ENCODE measurements at regions not wholly inside any gene's neighbourhood (a gene's known extent, or its start where the extent isn't known, plus 50 kb on each side); places are given as distances from the start of the nearest gene placed in this dataset.

DNA sequence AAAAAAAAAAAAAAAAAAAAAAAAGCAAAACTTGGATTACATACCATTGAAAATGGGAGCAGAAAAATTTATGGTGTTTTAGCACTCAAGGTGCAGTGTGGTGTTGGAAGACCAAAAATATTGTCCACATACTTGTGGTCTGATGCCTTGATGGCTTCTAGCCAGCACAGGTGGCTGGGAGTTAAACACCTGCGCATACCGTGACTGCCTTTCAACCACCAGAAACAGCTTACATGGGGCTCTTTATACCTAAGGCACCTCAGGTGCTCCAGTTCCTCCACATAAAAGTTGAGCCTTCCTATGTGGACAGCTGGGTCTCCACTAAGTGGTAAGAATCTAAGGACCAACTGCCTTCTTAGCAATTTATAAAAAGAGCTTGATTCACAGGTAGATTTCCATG, 802.6 kb upstream of the CELF4 start:
- TF ChIP-seq, protein P1, sequence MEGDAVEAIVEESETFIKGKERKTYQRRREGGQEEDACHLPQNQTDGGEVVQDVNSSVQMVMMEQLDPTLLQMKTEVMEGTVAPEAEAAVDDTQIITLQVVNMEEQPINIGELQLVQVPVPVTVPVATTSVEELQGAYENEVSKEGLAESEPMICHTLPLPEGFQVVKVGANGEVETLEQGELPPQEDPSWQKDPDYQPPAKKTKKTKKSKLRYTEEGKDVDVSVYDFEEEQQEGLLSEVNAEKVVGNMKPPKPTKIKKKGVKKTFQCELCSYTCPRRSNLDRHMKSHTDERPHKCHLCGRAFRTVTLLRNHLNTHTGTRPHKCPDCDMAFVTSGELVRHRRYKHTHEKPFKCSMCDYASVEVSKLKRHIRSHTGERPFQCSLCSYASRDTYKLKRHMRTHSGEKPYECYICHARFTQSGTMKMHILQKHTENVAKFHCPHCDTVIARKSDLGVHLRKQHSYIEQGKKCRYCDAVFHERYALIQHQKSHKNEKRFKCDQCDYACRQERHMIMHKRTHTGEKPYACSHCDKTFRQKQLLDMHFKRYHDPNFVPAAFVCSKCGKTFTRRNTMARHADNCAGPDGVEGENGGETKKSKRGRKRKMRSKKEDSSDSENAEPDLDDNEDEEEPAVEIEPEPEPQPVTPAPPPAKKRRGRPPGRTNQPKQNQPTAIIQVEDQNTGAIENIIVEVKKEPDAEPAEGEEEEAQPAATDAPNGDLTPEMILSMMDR (conservative IDR thresholded peaks at IDR 0.05 in 1 of 2, IDR thresholded peaks at IDR 0.05 in 1 of 2; ENCODE audit: extremely low read depth in 1 of 2, insufficient read depth in 1 of 2, low read depth in 1 of 2, low read length in 2 of 2): no peak
- TF ChIP-seq EZH2 (IDR thresholded peaks at IDR 0.05; ENCODE audit: borderline replicate concordance, low read length): no peak
